K562 (cell line): ENCODE measurements at regions not wholly inside any gene's neighbourhood (a gene's known extent, or its start where the extent isn't known, plus 50 kb on each side); places are given as distances from the start of the nearest gene placed in this dataset.

ENCODE experiments used
- ATF7 ChIP-seq: fragments of 450-650 bp; IDR thresholded peaks from 2 replicates; pipeline ENCODE4 v1.7.1; 2014; ENCODE audit warnings: mild to moderate bottlenecking, moderate library complexity
- CBFB ChIP-seq: sonication (generic); formaldehyde crosslinking; IDR thresholded peaks from 2 replicates; pipeline ENCODE4 v1.4.0; 2020; ENCODE audit warnings: mild to moderate bottlenecking, missing genetic modification reagents
- CTCF ChIP-seq, 3 experiments: IDR thresholded peaks in 2 of 3; conservative IDR thresholded peaks in 1 of 3; 2 replicates each; pipeline ENCODE4 v1.5.1; 2011 to 2012; ENCODE audit warnings: low read length in 3 of 3, mild to moderate bottlenecking in 3 of 3, control low read depth in 2 of 3, improper control_type of control experiment in 1 of 3, inconsistent platforms in 1 of 3, low read depth in 1 of 3, mixed read lengths in 1 of 3, moderate library complexity in 1 of 3; ENCODE audit not compliant: insufficient read depth in 2 of 3
- JUND ChIP-seq, 2 experiments: IDR thresholded peaks; 2 replicates in 1 of 2; 3 replicates in 1 of 2; pipeline ENCODE4 v1.6.1; 2011; ENCODE audit warnings: borderline replicate concordance in 2 of 2, low read depth in 2 of 2, low read length in 2 of 2, improper control_type of control experiment in 1 of 2, missing biosample characterization in 1 of 2, missing genetic modification characterization in 1 of 2, missing genetic modification reagents in 1 of 2
- PHF8 ChIP-seq: fragments of 200-600 bp; sonication (generic); IDR thresholded peaks from 2 replicates; pipeline ENCODE4 v1.6.1; 2012; ENCODE audit warnings: mixed run types, mild to moderate bottlenecking, inconsistent platforms, low read length, moderate library complexity, borderline replicate concordance
- SMARCA5 ChIP-seq: fragments of 450-650 bp; IDR thresholded peaks from 2 replicates; pipeline ENCODE4 v1.6.1; 2016
- TAF1 ChIP-seq: IDR thresholded peaks from 2 replicates; pipeline ENCODE4 v1.6.1; 2011; ENCODE audit warnings: mild to moderate bottlenecking, low read length, moderate library complexity; ENCODE audit not compliant: insufficient read depth, control insufficient read depth, severe bottlenecking; ENCODE audit errors: extremely low read depth
- TAF7 ChIP-seq: fragments of 450-650 bp; IDR thresholded peaks from 2 replicates; pipeline ENCODE4 v1.6.1; 2016; ENCODE audit warnings: missing genetic modification characterization, missing compliant biosample characterization
- ZNF239 ChIP-seq: fragments of 250-450 bp; sonication (Bioruptor Pico); IDR thresholded peaks from 2 replicates; pipeline ENCODE4 v1.4.0; 2020; ENCODE audit warnings: mild to moderate bottlenecking
- ZNF586 ChIP-seq: fragments of 450-650 bp; formaldehyde crosslinking; conservative IDR thresholded peaks from 2 replicates; pipeline ENCODE4 v1.4.0; 2020; ENCODE audit warnings: mild to moderate bottlenecking, moderate library complexity

- TF ChIP-seq ATF7 = no peak
- no peak for TF ChIP-seq TAF1
- no peak for TF ChIP-seq CTCF (IDR thresholded peaks at IDR 0.05 in 2 of 3, conservative IDR thresholded peaks at IDR 0.05 in 1 of 3; ENCODE audit: insufficient read depth in 2 of 3, low read depth in 1 of 3, low read length in 3 of 3)
- TF ChIP-seq TAF7 (tag) = no peak
- TF ChIP-seq ZNF586 (CRISPR knock-in tag) = no peak
- no peak for TF ChIP-seq PHF8
- no peak for TF ChIP-seq SMARCA5
- no peak for TF ChIP-seq ZNF239
- no peak for TF ChIP-seq CBFB (CRISPR knock-in tag)
- no peak for TF ChIP-seq JUND (IDR thresholded peaks at IDR 0.05; ENCODE audit: borderline replicate concordance, low read depth, low read length)
- no peak for TF ChIP-seq JUND (tag; IDR thresholded peaks at IDR 0.05; ENCODE audit: borderline replicate concordance, low read depth, low read length)
Measured at GRCh38 chr1:73813716-73814115, 384.3 kb downstream of the LRRIQ3 start.
